PFSK-1 (cell line): ENCODE measurements at regions not wholly inside any gene's neighbourhood (a gene's known extent, or its start where the extent isn't known, plus 50 kb on each side); places are given as distances from the start of the nearest gene placed in this dataset.

Source experiments
- FOXP2 ChIP-seq: optimal IDR thresholded peaks from 2 replicates; pipeline ENCODE3; 2011; ENCODE audit warnings: borderline replicate concordance, control low read depth, inconsistent platforms; ENCODE audit not compliant: insufficient read depth; ENCODE audit errors: extremely low read length, extremely low read depth
- POLR2AphosphoS5 ChIP-seq: IDR thresholded peaks from 2 replicates; pipeline ENCODE4 v1.6.1; 2012; ENCODE audit warnings: low read depth, mild to moderate bottlenecking, control low read depth, low read length, moderate library complexity
- SIN3A ChIP-seq: IDR thresholded peaks from 2 replicates; pipeline ENCODE4 v1.6.1; 2012; ENCODE audit warnings: mild to moderate bottlenecking, low read length, moderate library complexity, borderline replicate concordance; ENCODE audit not compliant: insufficient read depth
- TAF1 ChIP-seq: IDR thresholded peaks from 2 replicates; pipeline ENCODE4 v1.6.1; 2012; ENCODE audit warnings: low read length, control low read depth, borderline replicate concordance; ENCODE audit not compliant: insufficient read depth
- TF ChIP-seq, protein P1 (sequence below), 2 experiments: IDR thresholded peaks; 2 replicates each; pipeline versions ENCODE4 v1.6.1 to v1.8.0; 2011 to 2012; ENCODE audit warnings: low read depth in 2 of 2, low read length in 2 of 2, control low read depth in 1 of 2, inconsistent platforms in 1 of 2, mild to moderate bottlenecking in 1 of 2, moderate library complexity in 1 of 2; ENCODE audit not compliant: insufficient read depth in 1 of 2

GRCh38 chr13:53198736-53199135 is 170.1 kb downstream of the OLFM4 start:
- TF ChIP-seq, protein P1, sequence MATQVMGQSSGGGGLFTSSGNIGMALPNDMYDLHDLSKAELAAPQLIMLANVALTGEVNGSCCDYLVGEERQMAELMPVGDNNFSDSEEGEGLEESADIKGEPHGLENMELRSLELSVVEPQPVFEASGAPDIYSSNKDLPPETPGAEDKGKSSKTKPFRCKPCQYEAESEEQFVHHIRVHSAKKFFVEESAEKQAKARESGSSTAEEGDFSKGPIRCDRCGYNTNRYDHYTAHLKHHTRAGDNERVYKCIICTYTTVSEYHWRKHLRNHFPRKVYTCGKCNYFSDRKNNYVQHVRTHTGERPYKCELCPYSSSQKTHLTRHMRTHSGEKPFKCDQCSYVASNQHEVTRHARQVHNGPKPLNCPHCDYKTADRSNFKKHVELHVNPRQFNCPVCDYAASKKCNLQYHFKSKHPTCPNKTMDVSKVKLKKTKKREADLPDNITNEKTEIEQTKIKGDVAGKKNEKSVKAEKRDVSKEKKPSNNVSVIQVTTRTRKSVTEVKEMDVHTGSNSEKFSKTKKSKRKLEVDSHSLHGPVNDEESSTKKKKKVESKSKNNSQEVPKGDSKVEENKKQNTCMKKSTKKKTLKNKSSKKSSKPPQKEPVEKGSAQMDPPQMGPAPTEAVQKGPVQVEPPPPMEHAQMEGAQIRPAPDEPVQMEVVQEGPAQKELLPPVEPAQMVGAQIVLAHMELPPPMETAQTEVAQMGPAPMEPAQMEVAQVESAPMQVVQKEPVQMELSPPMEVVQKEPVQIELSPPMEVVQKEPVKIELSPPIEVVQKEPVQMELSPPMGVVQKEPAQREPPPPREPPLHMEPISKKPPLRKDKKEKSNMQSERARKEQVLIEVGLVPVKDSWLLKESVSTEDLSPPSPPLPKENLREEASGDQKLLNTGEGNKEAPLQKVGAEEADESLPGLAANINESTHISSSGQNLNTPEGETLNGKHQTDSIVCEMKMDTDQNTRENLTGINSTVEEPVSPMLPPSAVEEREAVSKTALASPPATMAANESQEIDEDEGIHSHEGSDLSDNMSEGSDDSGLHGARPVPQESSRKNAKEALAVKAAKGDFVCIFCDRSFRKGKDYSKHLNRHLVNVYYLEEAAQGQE (IDR thresholded peaks at IDR 0.05; ENCODE audit: insufficient read depth in 1 of 2, low read depth in 2 of 2, low read length in 2 of 2): no peak
- TF ChIP-seq SIN3A (no peak), POLR2AphosphoS5 (no peak), TAF1 (no peak), FOXP2 (no peak)

- TF ChIP-seq, protein P1 (IDR thresholded peaks at IDR 0.05; ENCODE audit: insufficient read depth in 1 of 2, low read depth in 2 of 2, low read length in 2 of 2): no peak
- no peak for TF ChIP-seq TAF1
- TF ChIP-seq FOXP2: no peak
Observed at GRCh38 chr13:53200075-53200474, 171.5 kb downstream of the OLFM4 start.

GRCh38 chr13:53200498-53201453 is 172.2 kb downstream of the OLFM4 start:
- TF ChIP-seq, protein P1 (IDR thresholded peaks at IDR 0.05; ENCODE audit: insufficient read depth in 1 of 2, low read depth in 2 of 2, low read length in 2 of 2): peak; percentile 82 to 92
- TF ChIP-seq POLR2AphosphoS5: no peak

DNA sequence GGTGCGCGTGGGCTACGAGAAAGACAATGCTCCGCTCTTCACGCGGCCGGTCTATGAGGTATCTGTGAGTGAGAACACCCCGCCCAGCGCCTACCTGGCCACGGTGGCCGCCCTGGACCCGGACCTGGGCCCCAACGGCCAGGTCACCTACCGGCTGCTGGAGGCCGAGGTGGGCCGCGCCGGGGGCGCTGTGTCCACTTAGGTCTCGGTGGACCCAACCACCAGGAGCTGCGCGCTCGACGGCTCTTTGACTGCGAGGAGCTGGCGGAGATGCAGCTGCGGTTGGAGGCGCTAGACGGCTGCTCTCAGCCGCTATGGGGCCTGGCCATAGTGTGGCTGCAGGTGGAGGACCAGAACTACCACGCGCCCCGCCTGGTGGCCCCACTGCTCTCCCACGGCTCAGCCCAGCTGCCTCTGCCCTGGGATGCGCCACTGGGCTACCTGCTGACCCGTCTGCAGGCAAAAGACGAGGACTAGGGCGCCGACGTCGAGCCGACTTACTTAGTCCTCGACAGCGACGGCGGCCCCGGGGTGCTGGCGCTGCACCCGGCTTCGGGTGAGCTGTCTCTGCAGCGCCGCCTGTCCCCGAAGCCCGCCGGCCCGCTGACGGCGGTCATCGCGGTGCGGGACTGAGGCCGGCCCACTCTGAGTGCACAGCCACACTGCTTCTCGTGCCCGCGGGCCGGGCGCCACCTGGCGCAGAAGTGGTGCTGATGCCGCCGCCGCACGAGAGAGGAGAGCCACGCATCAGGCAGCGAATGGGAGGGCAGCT is 173.0 kb downstream of the OLFM4 start:
- TF ChIP-seq FOXP2: no peak
- no peak for TF ChIP-seq SIN3A
- no peak for TF ChIP-seq TAF1
- TF ChIP-seq POLR2AphosphoS5: no peak
- TF ChIP-seq, protein P1 (IDR thresholded peaks at IDR 0.05; ENCODE audit: insufficient read depth in 1 of 2, low read depth in 2 of 2, low read length in 2 of 2): no peak
